Glutamatergic neuron (in vitro differentiated cells): ENCODE measurements at regions not wholly inside any gene's neighbourhood (a gene's known extent, or its start where the extent isn't known, plus 50 kb on each side); places are given as distances from the start of the nearest gene placed in this dataset.

ENCODE experiments used
- DNase-seq: peaks from one replicate; pipeline ENCODE4 v3.0.0; 2022
- H3K27ac Mint-ChIP-seq: one replicate; pipeline ENCODE4 v1.8.0; 2020; ENCODE audit warnings: mild to moderate bottlenecking, mixed read lengths, inconsistent platforms; ENCODE audit not compliant: unreplicated experiment
- H3K27me3 Mint-ChIP-seq: one replicate; pipeline ENCODE4 v1.8.0; 2020; ENCODE audit warnings: mild to moderate bottlenecking, moderate library complexity, mixed read lengths, inconsistent platforms; ENCODE audit not compliant: unreplicated experiment
- H3K36me3 Mint-ChIP-seq: one replicate; pipeline ENCODE4 v1.8.0; 2020; ENCODE audit warnings: mild to moderate bottlenecking, mixed read lengths, inconsistent platforms; ENCODE audit not compliant: unreplicated experiment
- H3K4me1 Mint-ChIP-seq: one replicate; pipeline ENCODE4 v1.8.0; 2020; ENCODE audit warnings: mild to moderate bottlenecking, low read depth, mixed read lengths, inconsistent platforms; ENCODE audit not compliant: unreplicated experiment
- H3K4me3 Mint-ChIP-seq: one replicate; pipeline ENCODE4 v1.8.0; 2020; ENCODE audit warnings: mild to moderate bottlenecking, mixed read lengths, inconsistent platforms; ENCODE audit not compliant: unreplicated experiment
- H3K9me3 Mint-ChIP-seq: one replicate; pipeline ENCODE4 v1.8.0; 2020; ENCODE audit warnings: mild to moderate bottlenecking, moderate library complexity, mixed read lengths, inconsistent platforms; ENCODE audit not compliant: unreplicated experiment
- CTCF ChIP-seq: fragments of 200-600 bp; sonication (generic); IDR thresholded peaks from one replicate; pipeline ENCODE4 v1.5.0; 2021; ENCODE audit not compliant: partially characterized antibody, unreplicated experiment

GRCh38 chr10:90149563-90149962, 448.2 kb downstream of the KIF20B start:
- TF ChIP-seq CTCF = no peak
- H3K4me1 Mint-ChIP-seq = no peaks in the 10 kb centered on the region
- H3K27me3 Mint-ChIP-seq = no peaks in the 10 kb centered on the region
- H3K27ac Mint-ChIP-seq = no peak overlapping the region
- no peaks in the 10 kb centered on the region for H3K9me3 Mint-ChIP-seq
- no peak for DNase-seq
- H3K36me3 Mint-ChIP-seq = no peaks in the 10 kb centered on the region
- H3K4me3 Mint-ChIP-seq = no peak overlapping the region

GRCh38 chr10:90162271-90162853, 461.0 kb downstream of the KIF20B start:
- peaks cover 2% of the 10 kb centered on the region for H3K9me3 Mint-ChIP-seq
- H3K27ac Mint-ChIP-seq = no peak overlapping the region
- no peaks in the 10 kb centered on the region for H3K27me3 Mint-ChIP-seq
- TF ChIP-seq CTCF = no peak
- DNase-seq = no peak
- no peaks in the 10 kb centered on the region for H3K36me3 Mint-ChIP-seq
- H3K4me1 Mint-ChIP-seq = no peaks in the 10 kb centered on the region
- H3K4me3 Mint-ChIP-seq = no peak overlapping the region

- Mint-ChIP-seq H3K4me1 (no peaks in the 10 kb centered on the region), H3K27me3 (no peaks in the 10 kb centered on the region), H3K27ac (no peak overlapping the region), H3K4me3 (no peak overlapping the region), H3K9me3 (peaks cover 2% of the 10 kb centered on the region), H3K36me3 (no peaks in the 10 kb centered on the region)
- TF ChIP-seq CTCF = no peak
- no peak for DNase-seq
Measured at GRCh38 chr10:90167174-90168064, 466.0 kb downstream of the KIF20B start.

- no peak overlapping the region for H3K4me3 Mint-ChIP-seq
- no peaks in the 10 kb centered on the region for H3K4me1 Mint-ChIP-seq
- H3K27me3 Mint-ChIP-seq = no peaks in the 10 kb centered on the region
- DNase-seq = no peak
- no peak overlapping the region for H3K27ac Mint-ChIP-seq
- H3K36me3 Mint-ChIP-seq = no peaks in the 10 kb centered on the region
- H3K9me3 Mint-ChIP-seq = peaks cover 2% of the 10 kb centered on the region
- TF ChIP-seq CTCF = no peak
Measured at GRCh38 chr10:90168244-90168643, 466.9 kb downstream of the KIF20B start.

- Mint-ChIP-seq H3K36me3 (no peaks in the 10 kb centered on the region), H3K4me3 (no peak overlapping the region), H3K27ac (no peak overlapping the region), H3K9me3 (no peaks in the 10 kb centered on the region), H3K27me3 (no peaks in the 10 kb centered on the region), H3K4me1 (peaks cover 4% of the 10 kb centered on the region)
- no peak for DNase-seq
- no peak for TF ChIP-seq CTCF
Measured at GRCh38 chr10:90171014-90171722, 469.8 kb downstream of the KIF20B start.
